ENCODE measurements at regions not wholly inside any gene's neighbourhood (a gene's known extent, or its start where the extent isn't known, plus 50 kb on each side); places are given as distances from the start of the nearest gene placed in this dataset.

GRCh38 chr6:163965426-163966348 is 551.2 kb downstream of the QKI start:
- DNase-seq (ENCODE audit: low read depth in 4 of 4, low spot score in 1 of 4) = no peak

DNA sequence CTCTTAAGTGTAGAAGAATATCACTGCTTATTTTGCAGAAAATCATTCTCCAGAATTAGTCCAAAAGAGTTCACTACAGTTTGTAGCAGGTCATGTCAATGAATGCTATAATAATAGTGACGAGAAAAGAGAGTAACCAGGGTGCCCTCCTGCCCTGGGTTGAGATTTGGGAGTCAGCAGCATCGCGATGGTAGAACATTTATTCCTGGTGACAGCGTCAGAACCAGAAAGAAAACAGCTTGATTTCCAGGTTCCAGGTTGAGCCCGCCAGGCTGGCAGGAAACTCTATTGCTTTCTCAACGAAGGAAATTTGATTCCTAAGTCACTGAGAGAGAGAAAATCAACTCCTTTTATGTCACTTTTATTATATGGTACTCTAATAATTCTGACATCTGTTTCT is 550.3 kb downstream of the QKI start:
- DNase-seq (ENCODE audit: low read depth in 4 of 4, low spot score in 1 of 4) = no peak

DNA sequence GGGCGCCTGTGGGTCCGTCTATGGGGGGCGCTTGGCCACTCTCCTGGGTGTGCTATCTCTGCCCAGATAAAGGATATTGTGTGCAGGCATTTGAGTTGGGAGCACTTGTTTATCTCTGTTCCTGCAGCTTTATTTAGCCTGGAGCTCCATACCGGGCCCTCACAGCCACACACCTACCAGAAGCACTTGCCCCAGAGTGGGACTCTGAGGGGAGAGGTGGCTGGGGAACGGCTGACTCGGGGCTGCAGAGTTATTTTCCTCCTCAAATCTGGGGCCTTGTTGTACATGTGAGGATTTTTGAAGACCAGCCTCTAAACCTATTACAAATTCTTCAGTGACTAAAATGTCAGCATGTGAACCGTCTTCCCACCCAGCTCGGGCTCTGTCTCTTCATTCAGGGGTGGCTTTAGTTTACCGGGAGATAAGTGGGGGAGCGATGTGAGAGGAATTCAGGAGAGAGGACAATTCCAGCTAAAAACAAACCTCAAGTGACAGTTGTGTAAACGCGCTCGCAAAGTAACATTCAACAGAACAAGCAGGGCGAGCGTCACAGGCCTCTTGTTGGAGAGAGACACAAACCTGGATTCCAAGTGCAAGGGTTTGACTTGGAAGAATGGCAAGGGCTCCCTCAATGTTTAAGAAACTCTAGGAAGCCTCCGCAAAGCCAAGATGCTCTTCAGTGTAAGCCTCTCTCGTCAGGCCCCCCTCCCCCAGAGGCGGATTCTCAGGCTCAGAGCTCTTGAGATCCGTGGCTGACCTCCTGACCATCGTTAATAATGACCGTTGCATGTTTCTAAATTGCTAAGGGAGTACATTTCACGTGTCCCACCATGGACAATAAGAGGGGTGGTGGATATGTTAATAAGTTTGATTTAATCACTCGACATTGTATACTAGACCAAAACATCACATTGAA is 548.9 kb downstream of the QKI start:
- no peak for DNase-seq (ENCODE audit: low read depth in 4 of 4, low spot score in 1 of 4)

DNA sequence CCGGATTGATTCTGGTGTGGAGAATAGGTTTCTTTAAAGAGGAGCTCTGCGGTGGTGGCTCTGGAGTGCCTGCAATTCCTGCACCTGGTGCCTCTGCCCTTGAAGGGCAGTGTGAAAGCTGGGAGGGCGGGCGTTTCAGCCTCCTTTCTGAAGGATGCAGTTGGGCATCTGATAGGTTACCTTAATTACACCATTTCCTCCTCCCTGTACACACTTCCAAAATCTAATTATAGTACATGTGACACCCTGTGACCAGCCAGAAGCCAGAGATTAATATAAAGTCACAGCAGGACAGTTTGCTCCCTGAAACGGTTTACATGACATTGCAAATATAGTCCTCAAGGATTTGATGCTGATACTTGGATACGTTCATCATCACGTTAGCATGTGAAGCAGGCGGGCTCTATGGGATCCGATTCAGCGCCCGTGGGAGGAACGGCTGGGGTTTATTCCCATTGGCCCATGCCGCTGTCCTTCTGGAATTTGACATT is 548.2 kb downstream of the QKI start:
- no peak for DNase-seq (ENCODE audit: low read depth in 4 of 4, low spot score in 1 of 4)

GRCh38 chr6:163960128-163960527 is 545.6 kb downstream of the QKI start:
- no peak for DNase-seq (ENCODE audit: low read depth in 4 of 4, low spot score in 1 of 4)

- no peak for DNase-seq (ENCODE audit: low read depth in 4 of 4, low spot score in 1 of 4)
Observed at GRCh38 chr6:163958646-163959045, 544.1 kb downstream of the QKI start.

DNA sequence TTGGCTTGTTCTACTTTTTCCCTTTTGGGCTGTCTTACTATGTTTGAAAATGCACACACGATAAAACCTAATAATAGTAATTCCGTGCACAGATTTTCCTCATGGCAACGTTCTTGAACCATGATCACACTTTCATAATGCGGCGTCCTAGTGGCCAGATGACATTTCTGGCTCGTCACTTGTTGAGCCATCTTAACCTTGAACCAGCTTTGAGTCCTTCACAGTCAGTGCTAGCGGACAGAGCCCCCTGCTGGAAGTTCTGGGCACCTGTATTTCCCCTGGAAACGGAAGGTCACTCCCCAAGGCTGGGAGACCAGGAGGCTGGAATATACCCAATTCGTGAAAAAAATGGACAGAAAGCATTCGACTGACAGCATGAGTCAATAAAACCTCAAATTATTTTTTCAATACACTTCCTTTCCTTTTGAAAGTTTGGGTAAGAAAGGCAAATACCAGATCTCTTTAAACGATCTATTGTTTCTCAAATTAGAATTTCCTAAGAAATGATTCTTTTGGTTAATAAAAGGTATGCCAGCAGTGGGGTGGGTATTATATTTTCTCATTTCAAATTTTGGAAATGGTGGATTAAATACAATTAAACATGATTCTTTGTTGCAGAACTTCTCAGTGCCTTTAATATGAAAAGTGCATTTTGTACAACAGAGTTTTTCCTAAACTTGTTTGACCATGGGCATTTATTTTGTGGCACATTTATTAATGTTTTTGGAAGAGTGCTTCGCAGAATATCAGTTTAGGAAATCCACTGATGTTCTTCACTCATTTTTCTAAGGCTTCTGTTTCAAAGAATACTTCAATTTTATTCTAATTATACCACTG is 542.3 kb downstream of the QKI start:
- peak; percentile 12 to 28 (median 20) for DNase-seq (ENCODE audit: low read depth in 4 of 4, low spot score in 1 of 4)

DNA sequence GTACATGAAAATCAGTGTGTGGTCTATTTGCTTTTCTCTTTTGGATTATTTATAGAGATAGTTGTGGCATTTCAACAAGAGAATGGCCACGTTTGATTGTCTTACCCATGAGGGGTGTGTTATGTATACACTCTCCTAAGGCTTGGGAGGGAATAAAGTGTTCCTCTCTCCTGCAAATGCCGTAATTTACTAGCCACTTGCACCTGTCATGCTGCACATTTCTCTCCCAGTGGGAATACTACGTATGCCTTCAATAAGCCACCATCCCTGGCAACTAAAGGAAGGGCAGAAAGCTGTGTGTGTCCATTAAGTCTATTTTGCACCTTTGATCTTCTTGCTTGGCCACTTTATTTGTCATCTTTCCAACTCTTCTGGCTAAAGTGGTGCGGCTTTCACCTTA is 541.2 kb downstream of the QKI start:
- DNase-seq (ENCODE audit: low read depth in 4 of 4, low spot score in 1 of 4) = no peak

DNA sequence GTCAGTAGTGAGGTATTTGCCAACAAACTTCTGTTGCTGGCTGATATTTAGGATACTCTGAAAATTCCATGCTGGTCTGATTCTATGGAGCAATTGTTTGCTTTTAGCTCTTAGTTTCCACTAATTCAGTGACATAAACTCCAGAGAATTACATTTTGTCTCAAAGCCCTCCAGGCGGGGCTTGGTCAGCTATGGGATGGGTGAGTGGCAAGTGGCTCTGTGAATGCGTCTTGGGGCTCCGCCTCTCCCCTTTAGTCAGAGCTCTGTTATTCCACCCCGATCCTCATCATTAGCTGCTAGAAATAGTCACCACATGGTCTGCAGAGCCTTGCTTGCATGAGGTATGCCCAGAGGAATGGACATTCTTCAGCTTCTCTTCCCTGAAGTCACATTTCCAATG is 540.6 kb downstream of the QKI start:
- DNase-seq (ENCODE audit: low read depth in 4 of 4, low spot score in 1 of 4) = no peak

DNA sequence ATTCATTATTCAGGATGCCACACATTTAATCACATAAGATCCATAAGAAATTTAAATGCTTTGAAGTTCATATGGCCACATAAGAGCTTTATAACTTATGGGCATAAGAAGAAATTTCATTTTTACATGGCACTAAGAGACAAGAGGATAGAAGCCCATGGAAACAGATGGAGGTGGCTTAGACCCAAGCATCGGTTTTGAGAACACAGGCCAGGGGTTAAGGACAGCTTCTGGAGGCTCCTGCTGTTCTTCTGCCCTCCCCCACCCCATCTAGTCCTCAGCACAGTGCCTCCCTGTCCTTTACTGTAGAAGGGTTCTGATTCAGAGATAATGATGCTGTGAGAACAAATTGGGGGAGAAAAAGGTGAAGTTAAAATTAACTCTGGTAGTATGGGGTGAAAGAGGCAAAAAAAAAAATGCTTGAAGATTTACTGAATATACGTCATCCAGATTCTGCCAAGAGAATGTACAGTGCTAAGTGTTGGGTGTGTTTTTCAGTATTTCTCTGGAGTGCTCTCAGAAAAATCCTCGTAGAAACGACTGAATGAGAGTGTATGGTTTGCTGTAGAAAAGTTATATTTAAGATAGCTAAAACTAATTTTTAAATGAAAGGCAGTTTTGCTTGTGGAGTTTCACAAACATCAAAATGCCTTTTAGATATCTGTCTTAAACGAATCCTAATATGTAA is 539.7 kb downstream of the QKI start:
- DNase-seq (ENCODE audit: low read depth in 4 of 4, low spot score in 1 of 4) = no peak

GRCh38 chr6:163952005-163952404 is 537.5 kb downstream of the QKI start:
- DNase-seq (ENCODE audit: low read depth in 4 of 4, low spot score in 1 of 4) = no peak

DNA sequence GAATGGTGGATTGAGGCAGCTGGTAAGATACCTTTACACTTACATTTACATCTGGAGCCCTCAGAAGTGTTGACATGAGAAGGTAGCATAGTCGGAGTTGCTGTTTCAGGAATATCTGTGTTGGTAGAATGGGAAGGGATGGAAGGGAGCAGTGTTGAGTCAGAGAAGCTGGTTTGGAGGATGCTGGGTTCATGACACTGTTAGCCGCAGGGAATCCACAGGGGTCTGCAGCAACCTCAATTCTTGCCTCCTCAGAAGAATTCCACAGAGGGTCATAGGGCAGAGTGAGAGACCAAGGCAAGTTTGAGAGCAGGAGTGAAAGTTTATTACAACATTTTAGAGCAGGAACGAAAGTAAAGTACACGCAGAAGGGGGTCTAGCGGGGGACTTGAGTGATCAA is 536.8 kb downstream of the QKI start:
- DNase-seq (ENCODE audit: low read depth in 4 of 4, low spot score in 1 of 4) = no peak

GRCh38 chr6:163950159-163950558 is 535.6 kb downstream of the QKI start:
- DNase-seq (ENCODE audit: low read depth in 4 of 4, low spot score in 1 of 4) = no peak

- DNase-seq (ENCODE audit: low read depth in 4 of 4, low spot score in 1 of 4) = no peak
Observed at GRCh38 chr6:163949431-163949830, 534.9 kb downstream of the QKI start.

DNA sequence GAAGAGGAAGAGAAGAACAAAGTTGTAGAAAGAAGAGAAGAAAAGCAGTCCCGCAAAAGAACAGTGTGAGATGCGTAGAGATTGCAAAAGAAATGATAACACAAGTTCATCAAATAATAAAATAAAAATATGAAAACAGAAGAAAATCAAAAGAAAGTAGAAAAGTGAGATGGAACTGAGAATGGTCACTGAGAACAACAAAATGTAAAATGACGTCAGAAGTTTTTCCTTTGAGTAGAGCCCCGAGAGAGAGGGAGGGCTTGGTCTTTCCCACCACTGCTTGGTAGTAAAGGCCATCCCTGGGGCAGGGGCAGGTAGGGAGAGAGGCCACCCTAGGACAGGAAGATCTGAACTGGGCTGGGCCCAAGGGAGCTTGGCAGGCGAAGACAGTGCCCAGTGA is 533.7 kb downstream of the QKI start:
- DNase-seq (ENCODE audit: low read depth in 4 of 4, low spot score in 1 of 4) = no peak

DNA sequence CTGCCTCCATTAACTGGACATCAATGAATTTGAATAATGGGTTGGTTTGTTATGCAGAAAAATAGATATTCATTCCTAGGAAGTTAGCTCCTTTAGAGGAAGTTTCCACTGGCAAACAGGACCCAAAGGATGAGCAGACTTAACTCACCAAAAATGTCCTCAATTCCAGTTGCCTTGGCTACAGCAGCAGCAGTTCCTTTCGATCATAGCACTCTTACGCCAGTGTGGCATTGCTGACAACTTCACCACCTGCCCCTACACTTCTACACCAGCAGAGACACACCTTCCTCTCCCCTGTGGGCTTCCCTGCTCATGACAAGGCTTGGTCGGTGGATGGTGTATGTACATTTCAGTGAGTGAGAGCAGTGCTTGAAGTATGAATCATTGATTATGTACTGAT is 532.8 kb downstream of the QKI start:
- DNase-seq (ENCODE audit: low read depth in 4 of 4, low spot score in 1 of 4) = no peak

DNA sequence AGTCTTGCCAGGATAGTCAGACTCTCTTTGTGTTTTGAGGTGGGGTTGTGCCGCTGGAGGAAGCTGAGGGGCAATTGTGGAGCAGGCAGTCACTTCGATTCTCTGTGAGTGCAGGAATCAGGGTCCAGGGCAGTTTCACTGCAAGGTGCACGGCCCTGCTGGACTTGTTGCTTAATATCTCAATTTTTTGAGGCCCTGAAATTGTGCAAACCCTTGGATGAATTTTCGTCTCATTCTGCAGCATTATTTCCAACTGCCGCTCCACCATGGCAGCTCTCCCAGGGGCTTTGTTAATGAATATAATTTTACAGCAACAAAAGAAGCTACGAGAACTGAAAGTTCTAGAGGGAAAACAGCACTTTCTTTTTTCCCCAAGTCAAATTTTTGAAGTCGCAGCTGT is 531.9 kb downstream of the QKI start:
- no peak for DNase-seq (ENCODE audit: low read depth in 4 of 4, low spot score in 1 of 4)

GRCh38 chr6:163945808-163946207 is 531.3 kb downstream of the QKI start:
- no peak for DNase-seq (ENCODE audit: low read depth in 4 of 4, low spot score in 1 of 4)

GRCh38 chr6:163944897-163945296 is 530.4 kb downstream of the QKI start:
- DNase-seq (ENCODE audit: low read depth in 4 of 4, low spot score in 1 of 4) = no peak

DNA sequence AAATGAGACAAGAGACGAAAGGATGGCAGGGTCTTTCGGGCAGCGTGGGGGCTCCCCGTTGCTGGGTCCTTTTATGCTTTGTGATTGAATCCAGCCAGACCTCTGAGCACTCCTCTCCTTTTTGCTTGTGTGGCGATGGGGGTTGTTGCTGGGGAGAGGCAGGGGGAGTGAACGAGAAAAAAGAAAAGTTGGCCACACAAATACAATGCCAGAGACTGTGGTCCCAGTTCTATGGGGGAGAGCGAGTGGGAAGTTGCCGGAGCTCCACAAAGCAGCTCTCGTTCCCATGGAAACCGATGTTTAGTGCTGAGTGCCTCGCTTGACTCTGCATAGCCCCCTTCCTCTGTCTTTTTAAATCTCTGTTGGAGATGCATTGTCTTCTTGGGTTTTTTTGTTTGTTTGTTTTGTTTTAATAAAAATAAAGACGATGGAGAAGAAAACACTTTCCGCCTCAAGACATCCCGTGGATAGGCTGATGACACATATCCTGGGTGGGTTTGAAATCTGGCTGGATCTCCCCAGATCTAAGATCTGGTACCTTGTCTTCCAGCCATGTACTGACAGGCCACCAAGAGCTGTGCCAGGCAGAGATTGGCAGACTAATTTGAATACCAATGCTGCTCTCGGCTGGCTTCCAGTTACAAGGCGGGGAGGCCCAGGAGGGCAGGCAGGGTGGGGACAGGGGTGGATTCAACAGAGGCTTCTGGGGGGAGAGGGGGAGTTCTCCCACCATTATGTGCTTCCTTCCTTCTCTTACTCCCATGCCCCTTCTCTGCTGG is 529.3 kb downstream of the QKI start:
- DNase-seq (ENCODE audit: low read depth in 4 of 4, low spot score in 1 of 4) = no peak
